Activated CD8-positive, alpha-beta memory T cell treated with anti-CD3 and anti-CD28 coated beads, Interleukin-2, amount 50 U/mL, for 24 hours (primary cell): ENCODE measurements at regions not wholly inside any gene's neighbourhood (a gene's known extent, or its start where the extent isn't known, plus 50 kb on each side); places are given as distances from the start of the nearest gene placed in this dataset.

Experiments used
- DNase-seq: peaks from one replicate; pipeline ENCODE4 v3.0.0-alpha.2; 2020; ENCODE audit errors: extremely low read depth

- no peak for DNase-seq
Observed at GRCh38 chr2:8310557-8311455, 371.1 kb upstream of the ID2 start.

- no peak for DNase-seq
Observed at GRCh38 chr2:8312221-8312620, 369.6 kb upstream of the ID2 start.

- no peak for DNase-seq
Observed at GRCh38 chr2:8312861-8313830, 368.7 kb upstream of the ID2 start.

- DNase-seq = no peak
Observed at GRCh38 chr2:8314063-8314462, 367.8 kb upstream of the ID2 start.

- no peak for DNase-seq
Observed at GRCh38 chr2:8315531-8316165, 366.2 kb upstream of the ID2 start.

- DNase-seq = no peak
Observed at GRCh38 chr2:8316356-8316755, 365.5 kb upstream of the ID2 start.

- no peak for DNase-seq
Observed at GRCh38 chr2:8317418-8317817, 364.4 kb upstream of the ID2 start.

- DNase-seq = no peak
Observed at GRCh38 chr2:8319219-8319618, 362.6 kb upstream of the ID2 start.

- no peak for DNase-seq
Observed at GRCh38 chr2:8320311-8321066, 361.4 kb upstream of the ID2 start.

GRCh38 chr2:8322634-8323033 is 359.2 kb upstream of the ID2 start:
- no peak for DNase-seq

- no peak for DNase-seq
Observed at GRCh38 chr2:8324164-8324856, 357.5 kb upstream of the ID2 start.

- DNase-seq = no peak
Observed at GRCh38 chr2:8324901-8325300, 357.0 kb upstream of the ID2 start.

GRCh38 chr2:8327371-8328100 is 354.3 kb upstream of the ID2 start:
- DNase-seq = no peak

GRCh38 chr2:8328217-8328616 is 353.6 kb upstream of the ID2 start:
- no peak for DNase-seq

GRCh38 chr2:8329660-8330622 is 351.9 kb upstream of the ID2 start:
- no peak for DNase-seq

- no peak for DNase-seq
Observed at GRCh38 chr2:8331068-8331467, 350.8 kb upstream of the ID2 start.

- no peak for DNase-seq
Observed at GRCh38 chr2:8332646-8333045, 349.2 kb upstream of the ID2 start.

GRCh38 chr2:8333177-8333831 is 348.6 kb upstream of the ID2 start:
- DNase-seq = no peak
